K562 (cell line): ENCODE measurements at regions not wholly inside any gene's neighbourhood (a gene's known extent, or its start where the extent isn't known, plus 50 kb on each side); places are given as distances from the start of the nearest gene placed in this dataset.
A peak's percentile ranks its signal among the peaks of the same experiment; 100 is the strongest.
"Not testable (repeated sequence)": the region's sequence is repeated elsewhere in the genome, so short reads cannot be mapped to it uniquely, and the experiment has no call there.

Source experiments
- ATAC-seq: fragments of 200-7000 bp; cut with Tn5 transposase; 3 replicates; pipeline ENCODE4 v1.9.1; 2020; ENCODE audit warnings: moderate library complexity
- BruUV-seq: library from RNA; stranded (reverse); fragments of 400-500 nt; replicated peaks from 2 replicates; lab custom pipeline; 2021; lab: Mats Ljungman, UMichigan
- CTCF ChIA-PET: fragments of 300-600 bp; formaldehyde crosslinking; extraction: SDS; loops from one replicate; lab custom pipeline; 2021; ENCODE audit warnings: low intra/inter-chr PET ratio; lab: Yijun Ruan, JAX
- POLR2A ChIA-PET: fragments of 300-600, 350-650 bp; sonication (Branson Sonifier 250); formaldehyde crosslinking; extraction: SDS; loops from one replicate; lab custom pipeline; 2021; ENCODE audit warnings: antibody characterized with exemption, inconsistent platforms; lab: Yijun Ruan, JAX
- DNase-seq, 4 experiments: peaks; one replicate each; pipeline versions ENCODE4 v3.0.0 to v3.0.0-alpha.2; 2011 to 2018; ENCODE audit warnings: low spot score in 3 of 4, mixed read lengths in 3 of 4; ENCODE audit errors: extremely low read depth in 1 of 4
- FAIRE-seq: peaks from 2 replicates; lab custom pipeline; 2011; peaks lifted over from hg19 to GRCh38; lab: Jason Lieb, UNC
- H2AFZ ChIP-seq: 2 replicates; pipeline ENCODE4 v1.6.0; 2011; ENCODE audit warnings: low read depth, low read length, control low read depth, inconsistent platforms
- H3K27ac ChIP-seq: fragments of 200-600 bp; 3 replicates; pipeline ENCODE4 v1.8.0; 2011; ENCODE audit warnings: low read depth, mild to moderate bottlenecking, control low read depth, inconsistent platforms, low read length, moderate library complexity, mixed read lengths; ENCODE audit errors: extremely low read depth
- H3K27me3 ChIP-seq, 2 experiments: fragments of 300-600 bp in 1 of 2; 2 replicates in 1 of 2; 3 replicates in 1 of 2; pipeline versions ENCODE4 v1.6.0 to v1.8.0; 2011; ENCODE audit warnings: inconsistent platforms in 2 of 2, low read length in 2 of 2, mild to moderate bottlenecking in 1 of 2, mixed read lengths in 1 of 2, moderate library complexity in 1 of 2; ENCODE audit not compliant: control insufficient read depth in 2 of 2, insufficient read depth in 2 of 2
- H3K36me3 ChIP-seq: fragments of 300-600 bp; 3 replicates; pipeline ENCODE4 v1.8.0; 2011; ENCODE audit warnings: mild to moderate bottlenecking, low read length, inconsistent platforms; ENCODE audit not compliant: control insufficient read depth, insufficient read depth
- H3K4me1 ChIP-seq, 2 experiments: fragments of 200-600 bp in 1 of 2; replicated peaks in 1 of 2; 2 replicates in 1 of 2; 3 replicates in 1 of 2; pipeline versions ENCODE4 v1.5.1 to v1.8.0; 2011; ENCODE audit warnings: inconsistent platforms in 2 of 2, low read length in 2 of 2, mild to moderate bottlenecking in 1 of 2, mixed read lengths in 1 of 2, moderate library complexity in 1 of 2; ENCODE audit not compliant: control insufficient read depth in 2 of 2, insufficient read depth in 2 of 2
- H3K4me2 ChIP-seq: 2 replicates; pipeline ENCODE4 v1.6.1; 2011; ENCODE audit warnings: low read length, control low read depth, inconsistent platforms, mixed read lengths; ENCODE audit not compliant: insufficient read depth
- H3K4me3 ChIP-seq: fragments of 200-600 bp; sonication (generic), shearing (Covaris generic); 2 replicates; pipeline ENCODE4 v1.5.1; 2016; ENCODE audit warnings: control low read depth, inconsistent platforms
- H3K79me2 ChIP-seq: fragments of 200-600 bp; 3 replicates; pipeline ENCODE4 v1.8.0; 2011; ENCODE audit warnings: low read length, inconsistent platforms; ENCODE audit not compliant: control insufficient read depth, insufficient read depth
- H3K9ac ChIP-seq, 2 experiments: 2 replicates each; pipeline versions ENCODE4 v1.6.0 to v1.6.1; 2011; ENCODE audit warnings: low read depth in 2 of 2, low read length in 2 of 2, control low read depth in 1 of 2, inconsistent platforms in 1 of 2, mild to moderate bottlenecking in 1 of 2, mixed read lengths in 1 of 2; ENCODE audit not compliant: insufficient read depth in 1 of 2
- H3K9me1 ChIP-seq: one replicate; pipeline ENCODE4 v1.6.0; 2011; ENCODE audit warnings: inconsistent platforms, mild to moderate bottlenecking, low read length, moderate library complexity; ENCODE audit not compliant: control insufficient read depth, insufficient read depth
- H3K9me3 ChIP-seq: replicated peaks from 2 replicates; pipeline ENCODE4 v1.5.1; 2011; ENCODE audit warnings: low read depth, low read length, inconsistent platforms; ENCODE audit not compliant: control insufficient read depth, insufficient read depth
- H4K20me1 ChIP-seq: replicated peaks from 2 replicates; pipeline ENCODE4 v1.6.1; 2011; ENCODE audit warnings: low read length, inconsistent platforms, mixed read lengths; ENCODE audit not compliant: control insufficient read depth, insufficient read depth
- FOXA3 ChIP-seq, 2 experiments: fragments of 450-650 bp in 1 of 2; sonication (generic) in 1 of 2; formaldehyde crosslinking; IDR thresholded peaks in 1 of 2; conservative IDR thresholded peaks in 1 of 2; 2 replicates each; pipeline versions ENCODE4 v1.4.0 to v1.8.0; 2020 to 2022; ENCODE audit warnings: mild to moderate bottlenecking in 2 of 2, missing genetic modification reagents in 1 of 2
- RREB1 ChIP-seq: fragments of 250-450 bp; sonication (Bioruptor Pico); IDR thresholded peaks from 2 replicates; pipeline ENCODE4 v1.4.0; 2020
- WGBS: fragments of 100-300 bp; shearing (Covaris generic); methylation state at CpG from one replicate; pipeline ENCODE4 v1.1.6; 2016; ENCODE audit warnings: low coverage, mixed read lengths; ENCODE audit not compliant: insufficient coverage; ENCODE audit errors: missing lambda C conversion rate; 5-methylcytosine and 5-hydroxymethylcytosine counted together
- in situ Hi-C: fragments of 300-500 bp; cut with MboI; formaldehyde crosslinking; loops from 4 replicates; pipeline ENCODE4 v1.15.0; 2018; ENCODE audit warnings: inconsistent platforms, mixed read lengths
- intact Hi-C: fragments of 100-400 bp; cut with micrococcal nuclease; formaldehyde crosslinking; loops from 2 replicates; pipeline ENCODE4 v1.14.2; 2022

GRCh38 chr5:163165277-163165676, 272.1 kb upstream of the CCNG1 start:
- H3K36me3 ChIP-seq: no peaks in the 10 kb centered on the region
- no peak for FAIRE-seq
- H2AFZ ChIP-seq: no peak overlapping the region
- no peak for TF ChIP-seq RREB1 (CRISPR knock-in tag)
- TF ChIP-seq FOXA3 (CRISPR knock-in tag; conservative IDR thresholded peaks at IDR 0.05 in 1 of 2, IDR thresholded peaks at IDR 0.05 in 1 of 2): peak in 1 of 2 experiments; percentile 66; a peak in 2 of 4 replicates
- no peaks in the 10 kb centered on the region for H3K4me1 ChIP-seq
- no TSS peak for BruUV-seq
- H3K79me2 ChIP-seq: no peaks in the 10 kb centered on the region
- no peak for DNase-seq
- ATAC-seq: no peak
- WGBS: 0% methylated on average over 10 of the region's 10 CpGs
- no peak overlapping the region for H3K4me2 ChIP-seq
- H3K9me1 ChIP-seq: no peaks in the 10 kb centered on the region
- no peaks in the 10 kb centered on the region for H3K9me3 ChIP-seq
- H3K9ac ChIP-seq: no peak overlapping the region
- in situ Hi-C loops: no loop called here
- H3K4me3 ChIP-seq: no peak overlapping the region
- POLR2A ChIA-PET: no interaction called here
- H4K20me1 ChIP-seq: no peaks in the 10 kb centered on the region
- no peaks in the 10 kb centered on the region for H3K27me3 ChIP-seq
- H3K27ac ChIP-seq: no peak overlapping the region
- CTCF ChIA-PET: no interaction called here
- intact Hi-C loops: no loop called here

GRCh38 chr5:163170161-163170560, 267.2 kb upstream of the CCNG1 start:
- H3K4me1 ChIP-seq, H2AFZ ChIP-seq, ATAC-seq, BruUV-seq, POLR2A ChIA-PET, H3K36me3 ChIP-seq, CTCF ChIA-PET, H3K4me3 ChIP-seq, H3K79me2 ChIP-seq, in situ Hi-C loops, intact Hi-C loops, H3K27me3 ChIP-seq, H3K9me3 ChIP-seq, DNase-seq, H4K20me1 ChIP-seq, H3K4me2 ChIP-seq, H3K9me1 ChIP-seq, H3K9ac ChIP-seq, H3K27ac ChIP-seq, FAIRE-seq: not testable (repeated sequence)
- 0% methylated on average over 3 of the region's 3 CpGs for WGBS
